ENCODE measurements at regions not wholly inside any gene's neighbourhood (a gene's known extent, or its start where the extent isn't known, plus 50 kb on each side); places are given as distances from the start of the nearest gene placed in this dataset.
"Not testable (repeated sequence)": the region's sequence is repeated elsewhere in the genome, so short reads cannot be mapped to it uniquely, and the experiment has no call there.

DNA sequence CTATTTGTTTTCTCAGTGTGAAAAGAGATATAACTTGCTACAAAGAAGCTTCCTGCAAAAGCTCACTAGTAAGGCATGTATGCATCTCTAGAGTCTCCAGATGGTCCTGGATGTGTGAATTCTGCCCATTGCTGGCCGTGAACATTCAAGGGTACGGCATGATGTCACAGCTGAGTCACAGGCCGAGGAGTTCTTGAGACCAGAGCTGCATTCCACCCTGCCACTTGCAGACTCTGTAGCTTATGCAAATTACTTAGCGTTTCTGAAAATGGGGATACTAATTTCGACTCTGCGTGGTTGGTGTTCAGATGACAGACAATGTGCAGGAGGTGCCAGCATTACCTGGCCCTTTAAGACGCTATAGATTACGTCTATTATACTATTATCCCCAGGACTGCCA lies 470.7 kb downstream of the ZNF536 start:
- TF ChIP-seq, protein P1, sequence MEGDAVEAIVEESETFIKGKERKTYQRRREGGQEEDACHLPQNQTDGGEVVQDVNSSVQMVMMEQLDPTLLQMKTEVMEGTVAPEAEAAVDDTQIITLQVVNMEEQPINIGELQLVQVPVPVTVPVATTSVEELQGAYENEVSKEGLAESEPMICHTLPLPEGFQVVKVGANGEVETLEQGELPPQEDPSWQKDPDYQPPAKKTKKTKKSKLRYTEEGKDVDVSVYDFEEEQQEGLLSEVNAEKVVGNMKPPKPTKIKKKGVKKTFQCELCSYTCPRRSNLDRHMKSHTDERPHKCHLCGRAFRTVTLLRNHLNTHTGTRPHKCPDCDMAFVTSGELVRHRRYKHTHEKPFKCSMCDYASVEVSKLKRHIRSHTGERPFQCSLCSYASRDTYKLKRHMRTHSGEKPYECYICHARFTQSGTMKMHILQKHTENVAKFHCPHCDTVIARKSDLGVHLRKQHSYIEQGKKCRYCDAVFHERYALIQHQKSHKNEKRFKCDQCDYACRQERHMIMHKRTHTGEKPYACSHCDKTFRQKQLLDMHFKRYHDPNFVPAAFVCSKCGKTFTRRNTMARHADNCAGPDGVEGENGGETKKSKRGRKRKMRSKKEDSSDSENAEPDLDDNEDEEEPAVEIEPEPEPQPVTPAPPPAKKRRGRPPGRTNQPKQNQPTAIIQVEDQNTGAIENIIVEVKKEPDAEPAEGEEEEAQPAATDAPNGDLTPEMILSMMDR (IDR thresholded peaks at IDR 0.05; ENCODE audit: extremely low read depth, low read depth, low read length): no peak
- no peaks in the 10 kb centered on the region for H3K27me3 ChIP-seq (ENCODE audit: insufficient read depth, low read length)
- no peaks in the 10 kb centered on the region for H3K36me3 ChIP-seq (ENCODE audit: insufficient read depth, low read length)
- H4K20me1 ChIP-seq (ENCODE audit: insufficient read depth, low read length): no peaks in the 10 kb centered on the region
- no peak overlapping the region for H3K27ac ChIP-seq (ENCODE audit: low read depth, low read length)
- no peak overlapping the region for H2AFZ ChIP-seq (ENCODE audit: low read length)
- no peaks in the 10 kb centered on the region for H3K9me3 ChIP-seq (ENCODE audit: low read depth, low read length)
- no peaks in the 10 kb centered on the region for H3K4me1 ChIP-seq (ENCODE audit: insufficient read depth, low read length)
- DNase-seq (ENCODE audit: insufficient read length, low spot score, missing footprints): no peak
- H3K4me3 ChIP-seq (ENCODE audit: insufficient read depth, low read length): no peak overlapping the region
- no peak overlapping the region for H3K4me2 ChIP-seq (ENCODE audit: insufficient read depth, low read length)
- H3K79me2 ChIP-seq (ENCODE audit: insufficient read depth, low read length): no peaks in the 10 kb centered on the region

DNA sequence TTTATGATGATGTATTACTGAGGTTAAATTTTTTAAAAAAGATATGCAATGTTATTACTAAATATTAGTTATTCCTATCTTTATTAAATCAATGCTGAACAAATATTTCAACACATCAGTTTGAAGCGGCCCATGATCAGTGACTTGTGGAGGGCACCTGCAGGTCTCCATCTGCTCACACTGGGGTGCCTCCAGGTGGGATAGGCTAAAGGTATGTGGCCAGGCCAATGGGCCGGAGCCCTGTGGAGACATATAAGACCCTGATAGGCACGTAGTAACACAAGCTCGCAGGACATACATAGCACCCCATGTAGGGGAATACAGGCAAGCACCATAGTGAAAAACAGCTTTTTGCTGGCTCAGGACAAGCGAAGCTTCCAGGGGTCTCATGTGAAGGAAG lies 469.8 kb downstream of the ZNF536 start:
- TF ChIP-seq, protein P1 (IDR thresholded peaks at IDR 0.05; ENCODE audit: extremely low read depth, low read depth, low read length): no peak
- no peaks in the 10 kb centered on the region for H3K79me2 ChIP-seq (ENCODE audit: insufficient read depth, low read length)
- no peaks in the 10 kb centered on the region for H3K9me3 ChIP-seq (ENCODE audit: low read depth, low read length)
- no peak overlapping the region for H3K4me3 ChIP-seq (ENCODE audit: insufficient read depth, low read length)
- no peaks in the 10 kb centered on the region for H3K36me3 ChIP-seq (ENCODE audit: insufficient read depth, low read length)
- H4K20me1 ChIP-seq (ENCODE audit: insufficient read depth, low read length): no peaks in the 10 kb centered on the region
- H2AFZ ChIP-seq (ENCODE audit: low read length): no peak overlapping the region
- no peak for DNase-seq (ENCODE audit: insufficient read length, low spot score, missing footprints)
- no peak overlapping the region for H3K27ac ChIP-seq (ENCODE audit: low read depth, low read length)
- no peak overlapping the region for H3K4me2 ChIP-seq (ENCODE audit: insufficient read depth, low read length)
- no peaks in the 10 kb centered on the region for H3K27me3 ChIP-seq (ENCODE audit: insufficient read depth, low read length)
- no peaks in the 10 kb centered on the region for H3K4me1 ChIP-seq (ENCODE audit: insufficient read depth, low read length)

DNA sequence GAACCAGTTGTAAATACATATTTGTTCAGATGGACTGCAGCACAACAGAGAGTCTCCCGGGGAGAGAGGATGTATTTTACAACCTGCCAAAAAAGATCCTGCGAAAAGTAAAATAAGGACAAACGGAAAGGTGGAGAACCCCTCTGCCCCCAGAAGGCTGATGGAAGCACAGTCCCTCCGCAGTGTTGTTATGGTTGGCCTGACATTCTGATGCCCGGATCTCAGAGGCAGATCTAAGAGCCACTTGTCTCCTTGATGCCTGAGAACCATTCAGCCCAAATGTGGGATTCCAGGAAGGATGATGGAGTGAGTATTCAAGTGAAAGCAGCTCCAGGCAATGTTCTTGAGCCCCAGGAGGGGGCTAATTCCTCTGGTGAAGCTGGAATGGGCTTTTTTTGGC lies 458.7 kb downstream of the ZNF536 start:
- TF ChIP-seq, protein P1 (IDR thresholded peaks at IDR 0.05; ENCODE audit: extremely low read depth, low read depth, low read length): no peak
- no peak overlapping the region for H2AFZ ChIP-seq (ENCODE audit: low read length)
- H3K79me2 ChIP-seq (ENCODE audit: insufficient read depth, low read length): no peaks in the 10 kb centered on the region
- no peaks in the 10 kb centered on the region for H4K20me1 ChIP-seq (ENCODE audit: insufficient read depth, low read length)
- no peak for DNase-seq (ENCODE audit: insufficient read length, low spot score, missing footprints)
- H3K4me2 ChIP-seq (ENCODE audit: insufficient read depth, low read length): no peak overlapping the region
- H3K27me3 ChIP-seq (ENCODE audit: insufficient read depth, low read length): no peaks in the 10 kb centered on the region
- no peaks in the 10 kb centered on the region for H3K4me1 ChIP-seq (ENCODE audit: insufficient read depth, low read length)
- H3K4me3 ChIP-seq (ENCODE audit: insufficient read depth, low read length): no peak overlapping the region
- H3K36me3 ChIP-seq (ENCODE audit: insufficient read depth, low read length): no peaks in the 10 kb centered on the region
- no peak overlapping the region for H3K27ac ChIP-seq (ENCODE audit: low read depth, low read length)
- no peaks in the 10 kb centered on the region for H3K9me3 ChIP-seq (ENCODE audit: low read depth, low read length)

DNA sequence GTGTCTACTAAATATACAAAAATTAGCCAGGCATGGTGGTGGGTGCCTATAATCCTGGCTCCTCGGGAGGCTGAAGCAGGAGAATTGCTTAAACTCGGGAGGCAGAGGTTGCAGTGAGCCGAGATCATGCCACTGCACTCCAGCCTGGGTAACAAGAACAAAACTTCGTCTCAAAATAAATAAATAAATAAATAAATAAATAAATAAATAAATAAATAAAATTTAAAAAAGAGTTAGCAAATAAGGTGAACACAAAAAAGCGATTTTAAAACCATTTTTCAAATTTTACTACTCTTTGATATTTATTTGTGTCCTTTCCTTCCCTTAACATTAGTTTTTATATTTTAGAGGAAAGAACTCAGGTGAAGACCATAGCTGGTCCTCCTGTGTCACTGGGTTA lies 453.3 kb downstream of the ZNF536 start:
- not testable (repeated sequence) for H4K20me1 ChIP-seq (ENCODE audit: insufficient read depth, low read length); H3K4me2 ChIP-seq (ENCODE audit: insufficient read depth, low read length); H3K27ac ChIP-seq (ENCODE audit: low read depth, low read length); DNase-seq (ENCODE audit: insufficient read length, low spot score, missing footprints); H3K9me3 ChIP-seq (ENCODE audit: low read depth, low read length); H3K27me3 ChIP-seq (ENCODE audit: insufficient read depth, low read length); H3K79me2 ChIP-seq (ENCODE audit: insufficient read depth, low read length); H3K36me3 ChIP-seq (ENCODE audit: insufficient read depth, low read length); H2AFZ ChIP-seq (ENCODE audit: low read length); H3K4me3 ChIP-seq (ENCODE audit: insufficient read depth, low read length); H3K4me1 ChIP-seq (ENCODE audit: insufficient read depth, low read length)

DNA sequence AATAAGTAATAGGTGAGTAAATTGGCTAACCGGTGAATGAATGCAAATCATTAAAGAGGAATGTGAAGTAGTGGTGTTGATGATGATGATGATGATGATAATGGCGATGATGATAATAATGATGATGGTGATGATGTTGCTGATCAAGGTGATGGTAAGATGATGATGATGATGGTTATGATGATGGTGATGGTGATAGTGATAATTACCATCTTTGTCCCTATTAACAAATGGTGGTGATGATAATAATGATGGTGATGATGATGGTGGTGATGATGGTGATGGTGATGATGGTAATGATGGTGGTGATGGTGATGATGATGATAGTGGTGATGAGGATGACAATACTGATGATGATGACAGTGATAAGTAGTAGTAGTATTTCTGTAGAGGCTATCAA lies 452.6 kb downstream of the ZNF536 start:
- no peaks in the 10 kb centered on the region for H3K36me3 ChIP-seq (ENCODE audit: insufficient read depth, low read length)
- H3K9me3 ChIP-seq (ENCODE audit: low read depth, low read length): no peaks in the 10 kb centered on the region
- DNase-seq (ENCODE audit: insufficient read length, low spot score, missing footprints): no peak
- no peaks in the 10 kb centered on the region for H3K4me1 ChIP-seq (ENCODE audit: insufficient read depth, low read length)
- no peak overlapping the region for H2AFZ ChIP-seq (ENCODE audit: low read length)
- no peaks in the 10 kb centered on the region for H3K27me3 ChIP-seq (ENCODE audit: insufficient read depth, low read length)
- H3K79me2 ChIP-seq (ENCODE audit: insufficient read depth, low read length): no peaks in the 10 kb centered on the region
- TF ChIP-seq, protein P1 (IDR thresholded peaks at IDR 0.05; ENCODE audit: extremely low read depth, low read depth, low read length): no peak
- no peaks in the 10 kb centered on the region for H4K20me1 ChIP-seq (ENCODE audit: insufficient read depth, low read length)
- H3K4me3 ChIP-seq (ENCODE audit: insufficient read depth, low read length): no peak overlapping the region
- H3K4me2 ChIP-seq (ENCODE audit: insufficient read depth, low read length): no peak overlapping the region
- no peak overlapping the region for H3K27ac ChIP-seq (ENCODE audit: low read depth, low read length)
